PC-3 (cell line): ENCODE measurements at regions not wholly inside any gene's neighbourhood (a gene's known extent, or its start where the extent isn't known, plus 50 kb on each side); places are given as distances from the start of the nearest gene placed in this dataset.

Source experiments
- ATAC-seq: fragments of 200-7000 bp; cut with Tn5 transposase; 2 replicates; pipeline ENCODE4 v1.9.1; 2020; ENCODE audit warnings: mild to moderate bottlenecking, moderate library complexity
- BruUV-seq: library from RNA; stranded (reverse); fragments of 400-500 nt; replicated peaks from 2 replicates; lab custom pipeline; 2021; lab: Mats Ljungman, UMichigan
- CTCF ChIA-PET: fragments of 300-600 bp; sonication (Branson Sonifier 250); formaldehyde crosslinking; loops from one replicate; lab custom pipeline; 2022; ENCODE audit warnings: antibody characterized with exemption; lab: Charles Lee
- POLR2A ChIA-PET: fragments of 300-600 bp; sonication (Branson Sonifier 250); formaldehyde crosslinking; loops from one replicate; lab custom pipeline; 2022; ENCODE audit warnings: antibody characterized with exemption; ENCODE audit not compliant: unreplicated experiment; lab: Charles Lee
- DNase-seq: peaks from one replicate; pipeline ENCODE4 v3.0.0-alpha.2; 2015
- H2AFZ ChIP-seq: fragments of 300-600 bp; sonication (generic); 2 replicates; pipeline ENCODE4 v1.6.0; 2016; ENCODE audit warnings: antibody characterized with exemption, low read length
- H3F3A ChIP-seq: fragments of 300-600 bp; sonication (generic); one replicate; pipeline ENCODE4 v1.6.0; 2017; ENCODE audit warnings: antibody characterized with exemption, low read length, control low read depth, mild to moderate bottlenecking; ENCODE audit not compliant: unreplicated experiment
- H3K27ac ChIP-seq: fragments of 300-600 bp; sonication (generic); 2 replicates; pipeline ENCODE4 v1.5.1; 2016; ENCODE audit warnings: mild to moderate bottlenecking, low read length
- H3K27me3 ChIP-seq: fragments of 300-600 bp; sonication (generic); 2 replicates; pipeline ENCODE4 v1.6.1; 2016; ENCODE audit warnings: low read length, mixed read lengths
- H3K36me3 ChIP-seq: fragments of 300-600 bp; sonication (generic); 2 replicates; pipeline ENCODE4 v1.6.1; 2016; ENCODE audit warnings: low read depth, mixed run types, low read length, mixed read lengths
- H3K4me1 ChIP-seq: fragments of 300-600 bp; sonication (generic); 2 replicates; pipeline ENCODE4 v1.5.1; 2016; ENCODE audit warnings: low read length; ENCODE audit not compliant: insufficient read depth
- H3K4me2 ChIP-seq: fragments of 300-600 bp; sonication (generic); 2 replicates; pipeline ENCODE4 v1.6.0; 2016; ENCODE audit warnings: low read length
- H3K4me3 ChIP-seq: fragments of 300-600 bp; sonication (generic); 2 replicates; pipeline ENCODE4 v1.5.1; 2016; ENCODE audit warnings: mild to moderate bottlenecking, low read length, mixed read lengths
- H3K79me2 ChIP-seq: fragments of 300-600 bp; sonication (generic); 2 replicates; pipeline ENCODE4 v1.6.1; 2017; ENCODE audit warnings: low read length, mixed read lengths
- H3K9ac ChIP-seq: fragments of 300-600 bp; sonication (generic); 2 replicates; pipeline ENCODE4 v1.6.0; 2016; ENCODE audit warnings: mild to moderate bottlenecking, low read length
- H3K9me2 ChIP-seq: fragments of 300-600 bp; sonication (generic); replicated peaks from 2 replicates; pipeline ENCODE4 v1.6.1; 2016; ENCODE audit warnings: mixed run types, low read length, mixed read lengths
- H3K9me3 ChIP-seq: fragments of 300-600 bp; sonication (generic); 2 replicates; pipeline ENCODE4 v1.6.1; 2016; ENCODE audit warnings: low read length, mixed read lengths
- H4K20me1 ChIP-seq: fragments of 300-600 bp; sonication (generic); 2 replicates; pipeline ENCODE4 v1.6.1; 2016; ENCODE audit warnings: low read length, mixed read lengths
- EZH2 ChIP-seq: fragments of 300-600 bp; sonication (generic); IDR thresholded peaks from one replicate; pipeline ENCODE4 v1.6.1; 2017; ENCODE audit warnings: antibody characterized with exemption, mild to moderate bottlenecking, low read length; ENCODE audit not compliant: unreplicated experiment
- EZH2phosphoT487 ChIP-seq: fragments of 300-600 bp; sonication (generic); IDR thresholded peaks from 2 replicates; pipeline ENCODE4 v1.6.1; 2018; ENCODE audit warnings: mild to moderate bottlenecking, antibody characterized with exemption, low read length, borderline replicate concordance
- intact Hi-C: fragments of 100-400 bp; cut with micrococcal nuclease; formaldehyde crosslinking; loops from 2 replicates; pipeline ENCODE4 v1.9.0; 2023
- TF ChIP-seq, protein P1 (sequence below): fragments of 300-600 bp; sonication (generic); conservative IDR thresholded peaks from 2 replicates; pipeline ENCODE4 v1.5.1; 2017; ENCODE audit warnings: antibody characterized with exemption, low read depth, mild to moderate bottlenecking, low read length

DNA sequence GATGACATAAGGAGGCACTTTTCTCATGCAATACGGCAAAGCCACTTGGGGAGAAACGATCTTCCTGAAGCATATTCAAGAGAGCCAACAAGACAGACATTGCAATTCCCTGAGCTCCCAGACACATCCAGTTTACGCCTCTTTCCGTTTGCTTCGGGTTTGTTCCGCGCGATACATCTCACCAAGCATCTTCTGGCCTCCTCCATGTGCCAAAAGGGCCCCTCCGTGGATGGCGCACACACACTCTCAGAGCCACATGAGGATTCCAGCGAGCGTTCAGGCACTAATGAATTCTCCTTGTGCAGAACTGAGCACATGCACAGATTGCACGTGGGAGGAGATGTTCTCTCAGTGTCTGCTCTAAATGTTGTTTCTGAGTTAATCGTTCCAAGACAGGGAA is 146.7 kb upstream of the SHISA6 start:
- CTCF ChIA-PET, result no interaction called here
- TF ChIP-seq EZH2 (no peak), EZH2phosphoT487 (no peak)
- TF ChIP-seq, protein P1, sequence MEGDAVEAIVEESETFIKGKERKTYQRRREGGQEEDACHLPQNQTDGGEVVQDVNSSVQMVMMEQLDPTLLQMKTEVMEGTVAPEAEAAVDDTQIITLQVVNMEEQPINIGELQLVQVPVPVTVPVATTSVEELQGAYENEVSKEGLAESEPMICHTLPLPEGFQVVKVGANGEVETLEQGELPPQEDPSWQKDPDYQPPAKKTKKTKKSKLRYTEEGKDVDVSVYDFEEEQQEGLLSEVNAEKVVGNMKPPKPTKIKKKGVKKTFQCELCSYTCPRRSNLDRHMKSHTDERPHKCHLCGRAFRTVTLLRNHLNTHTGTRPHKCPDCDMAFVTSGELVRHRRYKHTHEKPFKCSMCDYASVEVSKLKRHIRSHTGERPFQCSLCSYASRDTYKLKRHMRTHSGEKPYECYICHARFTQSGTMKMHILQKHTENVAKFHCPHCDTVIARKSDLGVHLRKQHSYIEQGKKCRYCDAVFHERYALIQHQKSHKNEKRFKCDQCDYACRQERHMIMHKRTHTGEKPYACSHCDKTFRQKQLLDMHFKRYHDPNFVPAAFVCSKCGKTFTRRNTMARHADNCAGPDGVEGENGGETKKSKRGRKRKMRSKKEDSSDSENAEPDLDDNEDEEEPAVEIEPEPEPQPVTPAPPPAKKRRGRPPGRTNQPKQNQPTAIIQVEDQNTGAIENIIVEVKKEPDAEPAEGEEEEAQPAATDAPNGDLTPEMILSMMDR, result no peak
- intact Hi-C loops, result no loop called here

DNA sequence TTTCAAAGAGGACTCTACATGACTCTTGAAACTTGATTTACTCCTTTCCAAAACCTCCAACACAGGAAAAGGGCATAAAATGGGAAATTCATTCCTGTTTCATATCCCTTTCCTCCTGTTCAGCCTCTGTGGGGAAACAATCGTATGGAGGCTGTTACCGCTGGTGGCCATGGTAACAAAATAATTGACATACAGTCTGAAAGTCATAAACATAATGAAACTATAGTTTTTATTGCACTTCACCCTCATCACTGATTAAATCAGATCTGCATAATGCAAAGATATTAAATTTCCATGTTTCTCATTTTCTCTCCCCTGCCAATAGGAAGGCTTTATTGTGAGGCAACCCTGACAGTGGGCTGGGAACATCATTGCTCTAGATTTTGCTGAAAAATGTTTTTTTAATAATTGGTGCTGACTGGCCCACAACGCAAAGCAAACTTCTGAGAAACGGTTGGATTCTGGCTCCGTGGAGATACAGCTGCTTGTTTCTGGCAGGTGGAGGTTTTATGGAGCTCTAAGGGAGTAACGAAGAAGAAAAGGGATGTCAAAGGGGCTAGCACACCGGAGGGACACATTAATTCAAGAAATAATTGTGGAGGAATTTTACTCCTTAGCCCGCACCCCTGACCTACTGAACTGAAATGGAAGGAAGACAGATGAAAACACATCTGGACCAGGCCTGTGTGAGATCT is 154.2 kb upstream of the SHISA6 start:
- no TSS peak for BruUV-seq
- no peak for ATAC-seq
- Histone ChIP-seq H3K4me2 (no peak overlapping the region), H3K27ac (no peak overlapping the region), H3K9me2 (no peaks in the 10 kb centered on the region), H3K79me2 (no peaks in the 10 kb centered on the region), H3K4me1 (no peaks in the 10 kb centered on the region), H3K9me3 (no peaks in the 10 kb centered on the region), H4K20me1 (no peaks in the 10 kb centered on the region), H3F3A (no peaks in the 10 kb centered on the region), H3K4me3 (no peak overlapping the region), H3K36me3 (no peaks in the 10 kb centered on the region), H3K9ac (no peak overlapping the region), H3K27me3 (no peaks in the 10 kb centered on the region), H2AFZ (no peak overlapping the region)
- intact Hi-C loops, result no loop called here
- CTCF ChIA-PET, result no interaction called here
- TF ChIP-seq, protein P1, result no peak
- TF ChIP-seq EZH2 (no peak), EZH2phosphoT487 (no peak)
- no peak for DNase-seq
- POLR2A ChIA-PET, result no interaction called here

More for the DNA sequence above, 146.7 kb upstream of the SHISA6 start:
- no peak overlapping the region for H2AFZ ChIP-seq
- DNase-seq, result no peak
- H3K4me2 ChIP-seq, result no peak overlapping the region
- H4K20me1 ChIP-seq, result no peaks in the 10 kb centered on the region
- BruUV-seq, result no TSS peak
- H3K9me2 ChIP-seq, result no peaks in the 10 kb centered on the region
- ATAC-seq, result no peak
- POLR2A ChIA-PET, result no interaction called here
- no peak overlapping the region for H3K9ac ChIP-seq
- no peaks in the 10 kb centered on the region for H3K79me2 ChIP-seq
- H3K4me1 ChIP-seq, result no peaks in the 10 kb centered on the region
- no peaks in the 10 kb centered on the region for H3K36me3 ChIP-seq
- H3K27me3 ChIP-seq, result no peaks in the 10 kb centered on the region
- no peaks in the 10 kb centered on the region for H3F3A ChIP-seq
- no peaks in the 10 kb centered on the region for H3K9me3 ChIP-seq
- no peak overlapping the region for H3K4me3 ChIP-seq
- no peak overlapping the region for H3K27ac ChIP-seq

DNA sequence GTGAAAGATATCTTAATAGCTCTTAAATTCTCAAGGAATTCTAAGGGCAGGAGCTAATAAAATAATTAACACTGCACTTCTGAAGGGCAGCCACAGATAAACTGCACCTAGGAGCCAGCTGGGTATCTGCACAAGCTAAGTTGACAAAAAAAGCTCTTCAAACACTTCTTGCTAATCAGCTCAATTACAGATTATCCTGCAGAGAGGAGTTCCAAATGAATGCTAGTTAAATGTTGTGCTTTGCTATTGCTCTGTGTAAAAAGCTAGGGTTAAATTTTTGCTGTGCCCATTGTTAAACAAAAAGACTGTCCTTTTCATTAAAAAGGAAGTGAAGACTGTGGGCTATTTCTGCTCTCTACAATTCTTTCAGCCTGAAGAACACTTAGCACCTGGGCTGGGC is 158.5 kb upstream of the SHISA6 start:
- CTCF ChIA-PET, result no interaction called here
- Histone ChIP-seq H3K4me3 (no peak overlapping the region), H3K36me3 (no peaks in the 10 kb centered on the region), H4K20me1 (no peaks in the 10 kb centered on the region), H3K9me3 (no peaks in the 10 kb centered on the region), H3K4me1 (no peaks in the 10 kb centered on the region), H3F3A (no peaks in the 10 kb centered on the region), H3K4me2 (no peak overlapping the region), H3K9me2 (no peaks in the 10 kb centered on the region), H3K27me3 (no peaks in the 10 kb centered on the region), H3K79me2 (no peaks in the 10 kb centered on the region), H3K9ac (no peak overlapping the region), H2AFZ (no peak overlapping the region), H3K27ac (no peak overlapping the region)
- BruUV-seq, result no TSS peak
- DNase-seq, result no peak
- intact Hi-C loops, result no loop called here
- POLR2A ChIA-PET, result no interaction called here
- ATAC-seq, result no peak
- TF ChIP-seq EZH2phosphoT487 (no peak), EZH2 (no peak)
- TF ChIP-seq, protein P1, result no peak
